Epidermal melanocyte (primary cell): ENCODE measurements at regions not wholly inside any gene's neighbourhood (a gene's known extent, or its start where the extent isn't known, plus 50 kb on each side); places are given as distances from the start of the nearest gene placed in this dataset.

ENCODE experiments used
- DNase-seq: peaks from one replicate; pipeline ENCODE4 v3.0.0; 2011; ENCODE audit warnings: low spot score; ENCODE audit not compliant: insufficient read length

DNA sequence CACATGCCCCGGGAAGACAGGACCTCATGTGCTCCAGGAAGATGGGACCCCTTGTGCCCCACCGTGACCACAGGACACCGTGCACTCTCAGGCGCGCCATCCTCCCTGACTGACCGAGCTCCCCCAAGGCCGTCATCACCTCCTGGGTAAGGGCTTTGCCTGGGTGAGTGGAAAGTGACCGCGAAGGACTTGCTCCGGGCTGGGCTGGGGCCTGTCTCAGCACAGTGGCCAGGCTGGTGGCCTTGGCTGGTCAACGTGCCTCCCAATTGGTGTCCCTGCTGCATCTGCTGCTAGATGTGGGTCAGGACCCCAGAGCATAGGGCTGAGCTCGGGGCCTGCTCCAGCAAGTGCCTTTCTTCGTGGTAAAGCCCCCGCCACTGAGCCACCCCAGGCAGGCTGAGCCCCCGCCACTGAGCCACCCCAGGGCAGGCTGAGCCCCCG, 69.7 kb upstream of the CTDP1 start:
- no peak for DNase-seq

DNA sequence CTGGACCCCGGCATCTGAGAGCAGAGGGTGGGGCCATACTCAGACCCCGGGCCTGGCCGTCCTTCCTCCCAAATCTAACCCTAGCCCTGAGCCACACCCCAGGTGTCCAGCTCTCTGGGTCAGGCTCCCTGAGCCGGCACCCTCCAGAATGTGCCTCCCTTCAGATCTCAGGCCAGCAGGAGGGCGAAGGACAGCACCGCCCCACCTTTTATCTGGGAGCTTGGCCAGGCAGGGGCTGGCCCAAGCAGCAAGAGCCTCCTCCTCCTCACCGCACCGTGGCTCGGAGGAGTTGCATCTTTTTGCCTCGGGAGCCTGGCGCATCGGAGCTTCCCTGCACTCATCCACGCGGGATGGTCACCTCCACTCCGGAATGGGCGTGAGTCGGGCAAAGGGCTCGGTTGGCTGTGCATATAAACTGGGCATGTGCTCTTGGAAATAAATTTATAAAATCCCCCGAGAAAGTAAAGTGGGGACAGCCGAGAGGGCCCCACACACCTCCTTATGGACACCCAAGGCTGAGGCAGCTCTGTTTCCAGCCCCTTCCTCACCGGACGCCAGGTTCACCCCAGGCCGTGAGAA, 69.1 kb upstream of the CTDP1 start:
- DNase-seq: no peak

DNA sequence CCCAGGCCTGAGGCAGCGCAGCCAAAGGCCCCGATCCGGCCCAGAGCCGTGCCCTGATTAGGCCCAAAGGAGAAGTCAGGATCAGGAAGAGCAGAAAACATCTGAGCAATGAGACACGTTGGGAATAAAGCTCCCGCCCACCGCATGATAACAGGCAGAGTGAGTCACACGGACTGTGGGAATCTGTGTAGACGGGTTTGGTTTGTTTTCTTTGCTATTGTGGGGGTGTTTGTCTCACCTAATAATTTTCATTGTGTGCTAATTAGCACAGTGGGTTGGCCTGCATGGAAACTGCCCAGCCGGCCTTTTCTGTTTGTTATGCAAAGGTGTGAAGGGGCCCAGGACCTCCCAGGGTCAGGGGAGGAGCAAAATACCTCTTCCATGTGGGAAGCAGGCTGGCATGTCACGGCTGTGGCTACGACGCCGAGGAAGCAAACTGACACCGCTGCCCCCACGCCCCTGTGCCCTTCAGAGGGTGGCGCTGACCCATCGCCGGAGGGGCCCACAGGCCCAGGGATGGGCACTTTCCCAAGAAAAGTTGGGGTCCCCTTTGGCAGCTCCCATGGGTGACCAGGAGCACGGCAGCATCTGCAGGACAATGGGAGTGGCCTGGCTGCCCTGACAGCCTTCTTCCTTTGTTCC, 68.4 kb upstream of the CTDP1 start:
- no peak for DNase-seq

DNA sequence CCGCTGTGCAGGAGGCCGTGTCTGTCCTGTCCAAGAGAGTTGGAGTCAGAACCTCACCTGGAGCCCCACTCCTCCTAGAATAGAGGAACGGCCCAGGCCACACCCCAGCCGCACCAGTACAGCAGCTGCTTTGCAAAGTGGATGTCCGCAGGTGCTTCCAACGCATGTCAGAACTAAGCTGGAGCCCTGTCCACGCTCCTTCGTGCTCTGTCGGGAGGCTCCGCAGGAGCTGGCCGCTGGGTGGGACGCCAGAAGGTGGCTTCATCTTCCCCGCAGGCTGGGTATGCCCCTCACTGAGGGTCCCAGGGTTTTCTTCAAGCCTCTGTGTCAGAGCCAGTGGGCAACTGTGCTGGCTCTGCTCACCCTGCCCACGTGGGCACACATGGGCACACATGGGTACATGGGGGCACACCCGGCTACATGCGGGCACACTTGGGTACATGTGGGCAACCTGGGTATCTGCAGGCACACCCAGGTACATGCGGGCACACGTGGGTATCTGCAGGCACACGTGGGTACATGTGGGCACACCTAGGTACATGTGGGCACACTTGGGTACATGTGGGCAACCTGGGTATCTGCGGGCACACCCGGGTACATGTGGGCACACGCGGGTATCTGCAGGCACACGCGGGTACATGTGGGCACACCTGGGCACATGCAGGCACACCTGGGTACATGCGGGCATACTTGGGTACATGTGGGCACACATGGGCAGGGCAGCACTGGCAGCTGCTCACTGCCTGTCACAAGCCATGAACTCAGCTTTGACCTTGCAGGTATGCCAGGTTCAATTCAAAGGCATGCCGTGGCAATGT, 67.1 kb upstream of the CTDP1 start:
- no peak for DNase-seq

DNA sequence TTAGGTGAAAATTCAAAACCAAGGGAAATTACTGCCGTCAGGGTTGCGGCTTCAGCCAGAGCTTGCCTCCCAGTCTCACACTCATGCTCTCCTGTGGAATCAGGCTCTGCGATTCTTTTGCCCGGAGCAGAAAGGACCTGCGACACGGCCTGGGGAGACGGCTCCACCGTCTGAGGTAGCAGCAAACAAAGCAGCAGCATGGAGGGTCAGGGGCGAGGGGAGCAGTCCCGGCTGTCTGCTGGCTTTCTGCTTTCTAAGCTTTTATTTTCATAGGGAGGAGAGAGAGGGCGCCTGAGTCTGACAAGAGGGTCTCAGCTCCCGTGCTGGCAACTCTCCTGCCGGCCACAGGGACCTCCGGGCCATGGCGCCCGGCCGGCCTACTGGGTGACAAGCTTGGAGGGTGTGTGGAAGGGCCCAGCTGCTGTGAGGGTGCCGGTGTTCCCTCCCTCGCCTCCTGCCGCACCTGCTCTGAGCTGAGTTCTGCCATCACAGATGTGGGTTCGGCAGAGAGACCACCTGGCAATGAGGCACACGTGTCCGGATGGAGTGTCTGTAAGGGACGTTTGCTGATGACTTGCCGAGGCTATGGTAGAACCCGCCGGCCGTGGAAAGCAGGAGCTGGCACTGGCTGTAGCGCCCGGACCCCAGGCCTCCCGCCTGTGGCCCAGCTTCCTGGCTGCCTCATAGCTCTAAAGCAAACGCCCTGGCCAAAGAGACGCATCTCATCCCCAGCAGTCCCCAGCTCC, 66.2 kb upstream of the CTDP1 start:
- no peak for DNase-seq

DNA sequence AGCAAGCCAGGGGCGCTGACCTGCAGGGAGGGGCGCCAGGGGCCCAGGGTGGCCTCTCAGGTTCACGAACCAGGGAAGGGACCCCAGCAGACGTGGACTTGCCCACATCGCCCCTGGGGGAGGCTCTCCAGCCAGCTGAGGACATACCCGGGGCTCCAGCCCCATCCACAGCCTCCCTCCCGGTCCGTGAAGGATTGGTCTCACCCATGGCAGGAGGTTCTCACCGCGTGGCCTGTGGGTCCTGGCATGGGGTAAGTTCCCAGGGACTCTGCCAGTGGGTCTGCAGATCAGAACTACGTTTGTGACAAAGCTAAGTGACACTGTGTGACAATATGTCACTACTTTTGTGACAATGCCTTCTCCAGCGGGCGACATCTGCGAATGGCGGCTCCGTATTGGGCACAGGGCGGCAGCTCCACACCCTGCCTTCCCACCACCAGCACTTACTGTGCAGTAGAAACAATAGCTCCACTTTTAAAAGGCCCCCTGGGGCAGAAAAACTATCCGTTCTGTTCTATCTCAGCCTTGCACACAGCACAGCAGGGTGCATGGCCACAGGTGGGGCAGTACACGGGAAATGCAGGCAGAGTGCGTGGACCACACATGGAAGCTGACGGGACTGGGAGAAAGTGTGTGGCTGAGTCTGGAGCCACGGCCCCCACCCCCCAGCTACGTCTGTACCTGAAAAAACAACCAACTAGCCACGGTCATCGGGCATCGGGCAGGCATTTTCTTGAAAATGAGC, 65.2 kb upstream of the CTDP1 start:
- no peak for DNase-seq

DNA sequence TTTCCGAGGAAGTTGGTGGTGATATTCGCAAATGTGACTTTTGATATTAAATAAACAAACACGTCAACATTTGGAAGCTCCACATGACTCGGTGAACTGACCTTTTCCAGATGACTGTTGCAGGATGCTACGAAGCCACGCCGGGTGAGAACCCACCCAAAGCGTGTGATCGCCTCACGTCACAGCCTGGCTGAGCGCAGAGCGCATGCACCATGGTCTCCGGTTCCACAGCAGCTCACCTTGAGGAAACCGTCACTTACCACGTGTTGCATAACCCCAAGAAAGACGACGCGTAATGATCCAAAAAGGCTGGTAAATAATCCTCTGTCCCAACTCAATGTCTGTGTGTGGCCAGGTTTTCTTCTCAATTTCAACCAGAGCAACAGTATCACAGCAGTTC, 64.5 kb upstream of the CTDP1 start:
- DNase-seq: no peak

DNA sequence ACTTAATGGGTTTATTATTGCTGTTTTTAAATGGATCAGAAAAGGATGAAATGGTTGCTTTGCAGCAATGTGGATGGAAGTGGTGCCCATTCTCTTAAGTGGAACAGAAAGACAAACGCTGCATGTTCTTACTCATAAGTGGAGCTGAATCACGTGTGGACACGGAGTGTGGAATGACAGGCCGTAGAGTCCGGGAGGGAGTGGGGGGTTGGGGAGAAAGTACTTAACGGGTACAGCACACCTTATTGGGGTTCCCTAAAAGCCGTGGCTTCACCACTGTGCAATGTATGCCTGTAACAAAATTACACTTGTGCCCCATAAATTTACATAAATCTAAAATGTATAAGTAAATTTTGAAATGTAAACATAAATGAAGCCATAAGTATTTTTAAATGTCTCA, 64.0 kb upstream of the CTDP1 start:
- DNase-seq: no peak

DNA sequence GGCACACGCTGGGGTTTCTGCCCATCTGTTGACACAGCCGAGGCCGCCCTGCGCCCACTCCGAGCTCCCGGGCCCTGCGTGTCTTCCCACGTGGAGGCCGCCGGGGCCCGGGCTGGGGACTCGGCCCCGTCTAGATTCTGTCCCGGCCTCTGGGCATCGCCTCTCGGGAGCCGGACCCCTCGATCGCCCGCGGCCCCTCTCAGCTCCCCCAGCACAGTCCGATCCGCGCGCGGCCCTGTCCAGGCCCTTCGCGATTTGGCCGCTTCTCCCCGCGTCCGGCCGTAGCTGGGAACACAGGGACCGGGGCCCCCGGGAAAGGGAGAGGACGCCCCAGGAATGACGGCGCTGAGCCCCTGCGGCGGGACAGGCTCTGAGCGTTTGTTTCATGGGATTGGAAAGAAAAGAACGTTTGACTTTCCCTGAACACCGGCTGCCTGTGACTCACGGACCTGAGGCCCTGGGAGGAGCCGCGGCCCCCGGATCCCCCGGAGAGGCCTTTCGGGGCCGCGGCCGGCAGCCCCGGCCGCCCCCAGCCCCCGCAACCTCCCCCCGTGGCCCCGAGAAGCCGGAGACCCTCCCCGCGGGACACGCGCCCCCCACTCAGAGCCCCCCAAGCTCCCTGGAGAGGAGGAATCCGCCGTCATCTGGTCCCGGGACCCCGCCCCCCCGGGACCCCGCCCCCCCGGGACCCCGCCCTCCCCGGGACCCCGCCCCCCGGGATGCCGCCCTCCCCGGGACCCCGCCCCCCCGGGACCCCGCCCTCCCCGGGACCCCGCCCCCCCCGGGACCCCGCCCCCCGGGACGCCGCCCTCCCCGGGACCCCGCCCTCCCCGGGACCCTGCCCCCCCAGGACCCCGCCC, 62.7 kb upstream of the CTDP1 start:
- no peak for DNase-seq

DNA sequence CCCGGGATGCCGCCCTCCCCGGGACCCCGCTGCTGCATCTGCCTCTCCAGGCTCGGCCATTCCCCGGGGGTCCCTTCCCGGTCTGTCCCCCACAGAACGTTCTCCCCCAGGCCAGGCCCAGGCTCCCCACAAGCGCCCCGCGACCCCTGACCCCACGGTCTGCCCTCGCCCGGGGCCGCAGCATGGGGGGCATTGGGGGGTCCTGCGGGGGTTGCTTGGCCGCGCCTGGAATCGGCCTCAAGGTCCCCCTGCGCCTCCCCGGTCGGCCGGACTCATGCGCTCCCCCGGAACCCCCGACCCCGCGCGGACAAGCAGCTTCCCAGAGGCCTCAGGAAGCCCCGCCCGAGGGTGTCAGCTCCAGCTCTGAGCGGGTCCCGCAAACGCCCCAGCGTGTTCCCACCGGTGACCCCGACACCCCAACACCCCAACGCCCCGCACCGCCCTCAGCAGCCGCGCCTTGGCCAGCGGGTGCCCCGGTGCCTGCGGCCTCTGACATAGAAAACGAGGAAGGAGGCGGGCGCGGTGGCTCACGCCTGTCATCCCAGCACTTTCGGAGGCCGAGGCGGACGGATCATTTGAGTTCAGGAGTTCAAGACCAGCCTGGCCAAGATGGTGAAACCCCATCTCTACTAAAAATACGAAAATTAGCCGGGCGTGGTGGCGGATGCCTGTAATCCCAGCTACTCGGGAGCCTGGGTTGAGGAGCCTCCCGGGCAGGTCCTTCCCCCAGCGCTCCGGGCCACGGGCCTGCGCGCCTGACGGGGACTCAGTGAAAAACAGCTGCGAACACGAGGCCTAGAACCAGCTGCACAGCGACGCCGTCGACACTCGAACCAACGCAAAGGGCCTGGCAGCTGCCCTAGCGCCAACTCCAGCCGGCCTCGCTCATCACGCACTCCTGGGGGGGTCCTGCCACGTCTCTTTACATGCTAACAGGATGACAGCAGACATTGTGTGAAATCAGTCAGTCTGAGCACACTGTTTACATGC, 61.8 kb upstream of the CTDP1 start:
- DNase-seq: no peak

DNA sequence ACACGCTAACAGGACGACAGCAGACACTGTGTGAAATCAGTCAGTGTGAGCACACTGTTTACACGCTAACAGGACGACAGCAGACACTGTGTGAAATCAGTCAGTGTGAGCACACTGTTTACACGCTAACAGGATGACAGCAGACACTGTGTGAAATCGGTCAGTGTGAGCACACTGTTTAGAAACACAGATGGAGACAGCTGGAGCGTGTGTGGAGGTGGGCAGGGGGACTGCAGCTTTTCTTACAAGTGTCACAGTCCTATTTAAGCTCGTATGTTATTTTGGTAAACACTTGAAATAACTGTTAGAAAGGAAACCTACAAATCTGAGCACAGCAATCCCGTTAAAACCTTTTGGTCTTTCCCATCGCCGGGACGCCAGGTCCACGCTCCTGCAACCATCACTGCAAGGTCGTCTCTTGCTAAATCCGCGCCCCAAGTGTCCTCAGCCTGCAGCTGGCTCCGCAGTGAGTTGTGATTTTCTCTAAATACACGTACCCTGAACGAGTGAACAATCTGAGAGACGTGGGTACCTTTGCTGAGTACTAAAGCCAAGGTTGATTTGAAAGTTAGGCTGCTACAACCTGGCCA, 58.9 kb upstream of the CTDP1 start:
- no peak for DNase-seq

DNA sequence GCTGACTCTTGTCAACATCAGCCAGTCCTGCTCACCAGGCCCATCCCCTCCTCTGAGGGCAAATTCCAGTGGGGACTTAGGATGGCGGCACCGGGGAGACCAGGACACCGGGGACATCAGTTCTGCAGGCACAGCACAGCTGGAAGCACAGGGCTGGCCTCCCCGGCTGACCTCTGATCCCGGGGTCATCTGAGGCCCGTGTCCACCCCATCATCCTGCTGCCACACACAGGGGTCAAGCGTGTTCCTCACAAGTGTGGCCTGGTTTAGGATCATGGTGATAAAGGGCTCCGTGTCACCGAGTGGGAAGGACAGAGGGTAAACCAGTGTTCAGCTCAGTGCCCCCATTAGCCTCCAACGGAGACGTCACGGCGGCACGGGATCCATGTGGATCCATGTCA, 58.1 kb upstream of the CTDP1 start:
- no peak for DNase-seq

DNA sequence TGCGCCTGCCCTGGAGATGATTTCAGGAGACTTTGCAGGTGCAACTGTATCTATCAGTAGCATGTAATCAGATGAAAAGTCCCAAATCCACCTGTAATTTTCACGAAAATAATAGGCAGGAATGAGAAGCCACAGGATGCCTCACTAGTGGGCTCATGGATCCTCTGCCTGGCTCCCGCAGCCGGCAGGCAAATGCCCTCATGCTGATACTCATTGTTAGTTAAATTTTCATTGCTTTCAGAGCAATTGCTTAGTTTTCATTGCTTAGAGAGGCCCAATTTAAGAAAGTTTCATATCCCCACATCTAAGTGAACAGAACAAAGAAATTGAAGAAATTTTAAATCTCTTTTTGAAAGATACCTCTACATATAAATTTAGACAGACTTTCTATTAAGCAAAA, 57.6 kb upstream of the CTDP1 start:
- no peak for DNase-seq

DNA sequence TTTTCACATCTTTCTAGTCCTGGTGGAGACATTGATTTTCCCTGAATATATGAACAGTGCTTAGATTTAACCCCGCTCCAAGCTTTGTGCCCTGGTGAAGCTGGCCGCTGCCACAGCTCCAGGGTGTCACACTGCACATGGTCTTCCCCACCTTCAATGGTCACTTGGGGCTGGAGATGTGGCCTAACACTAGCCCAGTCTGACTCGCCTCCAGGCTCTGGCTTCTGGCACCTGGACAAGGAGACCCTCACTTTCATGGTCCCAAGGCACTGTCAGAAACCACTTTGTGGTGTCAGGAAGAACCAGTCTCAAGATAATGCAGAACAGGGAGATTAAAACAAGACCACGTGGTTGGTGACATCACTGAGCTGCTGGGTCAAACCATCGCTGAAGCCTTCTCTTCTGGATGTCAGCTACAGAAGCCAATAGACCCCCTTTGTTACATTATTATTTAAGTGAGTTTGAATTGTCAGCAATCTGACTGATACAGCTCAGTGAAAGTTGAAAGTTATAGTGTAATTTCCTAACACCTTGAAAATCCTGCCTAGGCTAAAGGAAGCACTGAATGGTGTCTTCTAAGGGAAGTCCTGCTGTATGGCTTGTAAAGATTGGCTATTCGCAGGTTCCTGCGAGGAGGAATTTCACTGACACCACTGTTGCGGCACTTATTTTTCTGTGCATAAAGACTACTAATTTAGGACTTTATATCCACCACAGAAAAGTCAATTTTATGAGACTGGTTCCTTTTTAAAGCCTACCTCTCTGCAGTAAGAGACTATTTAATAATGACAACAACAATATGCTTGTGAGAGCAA, 55.0 kb upstream of the CTDP1 start:
- no peak for DNase-seq

DNA sequence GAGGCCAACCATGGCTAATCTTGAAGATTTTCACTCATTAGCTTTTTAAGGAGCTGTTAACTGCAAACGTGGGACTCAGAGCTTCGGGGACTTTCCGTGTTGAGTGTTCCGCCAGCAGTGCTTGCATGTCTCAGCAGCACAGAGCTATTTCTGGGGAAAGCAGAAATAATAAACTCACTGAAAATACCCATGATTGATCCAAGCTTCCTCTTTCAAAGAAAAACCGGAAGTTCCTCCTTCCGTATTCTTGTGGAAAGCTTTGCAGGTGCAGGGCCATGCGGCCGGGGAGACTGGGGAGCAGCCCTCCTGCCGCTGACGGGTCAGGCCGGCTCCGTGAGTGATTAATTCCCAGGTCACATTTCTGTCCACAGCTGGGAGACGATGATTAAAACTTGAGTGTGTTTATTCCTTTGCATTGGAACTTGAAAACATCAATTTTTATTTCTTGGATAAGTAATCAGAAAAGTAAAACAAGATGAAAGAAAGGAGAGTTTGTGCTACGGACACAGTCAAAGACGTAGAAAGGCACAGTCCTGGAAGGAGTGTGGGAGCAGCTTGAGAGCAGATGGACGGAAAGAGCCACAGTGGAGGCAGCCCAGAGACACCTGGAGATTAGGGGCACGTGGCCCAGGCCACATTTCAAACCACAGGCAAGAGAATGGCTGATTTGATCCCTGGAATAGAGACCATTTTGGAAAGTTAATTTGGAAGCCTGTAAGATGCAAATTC, 54.2 kb upstream of the CTDP1 start:
- DNase-seq: no peak

DNA sequence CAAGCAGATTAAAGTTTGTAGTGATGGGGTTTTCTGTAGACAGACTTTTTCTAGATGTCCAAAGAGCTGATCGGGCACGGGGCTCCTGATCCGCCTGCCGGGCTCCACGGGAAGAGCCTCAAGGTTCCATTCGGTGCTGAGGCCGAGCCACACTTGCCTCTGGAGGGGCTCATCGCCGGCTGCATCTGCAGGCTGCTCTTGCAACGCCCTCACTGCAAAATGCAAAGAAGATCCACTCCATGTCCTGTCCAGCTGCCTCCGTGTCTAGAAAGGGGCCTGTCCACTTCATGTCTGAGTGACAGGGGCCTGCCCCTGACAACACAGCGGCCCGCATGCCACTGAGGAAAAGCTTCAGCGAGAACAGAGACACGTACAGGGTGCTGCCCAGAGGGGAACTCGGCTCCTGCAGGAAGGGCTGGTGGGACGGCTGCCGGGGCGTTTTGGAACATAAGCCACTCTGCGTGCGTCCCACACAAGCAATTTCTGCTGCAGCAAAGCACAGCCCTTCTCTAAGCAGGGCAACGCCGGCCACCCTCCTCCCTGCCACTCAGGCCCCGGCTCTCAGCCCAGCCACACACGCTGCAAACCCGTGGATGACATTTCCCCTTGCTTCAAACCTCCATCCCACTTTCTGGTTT, 53.6 kb upstream of the CTDP1 start:
- DNase-seq: no peak
